PFSK-1 (cell line): ENCODE measurements at regions not wholly inside any gene's neighbourhood (a gene's known extent, or its start where the extent isn't known, plus 50 kb on each side); places are given as distances from the start of the nearest gene placed in this dataset.

Experiments used
- FOXP2 ChIP-seq: optimal IDR thresholded peaks from 2 replicates; pipeline ENCODE3; 2011; ENCODE audit warnings: borderline replicate concordance, control low read depth, inconsistent platforms; ENCODE audit not compliant: insufficient read depth; ENCODE audit errors: extremely low read length, extremely low read depth
- POLR2AphosphoS5 ChIP-seq: IDR thresholded peaks from 2 replicates; pipeline ENCODE4 v1.6.1; 2012; ENCODE audit warnings: low read depth, mild to moderate bottlenecking, control low read depth, low read length, moderate library complexity
- REST ChIP-seq, 2 experiments: IDR thresholded peaks; 2 replicates each; pipeline versions ENCODE4 v1.6.1 to v1.8.0; 2011 to 2012; ENCODE audit warnings: low read depth in 2 of 2, low read length in 2 of 2, control low read depth in 1 of 2, inconsistent platforms in 1 of 2, mild to moderate bottlenecking in 1 of 2, moderate library complexity in 1 of 2; ENCODE audit not compliant: insufficient read depth in 1 of 2
- SIN3A ChIP-seq: IDR thresholded peaks from 2 replicates; pipeline ENCODE4 v1.6.1; 2012; ENCODE audit warnings: mild to moderate bottlenecking, low read length, moderate library complexity, borderline replicate concordance; ENCODE audit not compliant: insufficient read depth
- TAF1 ChIP-seq: IDR thresholded peaks from 2 replicates; pipeline ENCODE4 v1.6.1; 2012; ENCODE audit warnings: low read length, control low read depth, borderline replicate concordance; ENCODE audit not compliant: insufficient read depth

- TF ChIP-seq POLR2AphosphoS5 (no peak), REST (IDR thresholded peaks at IDR 0.05; ENCODE audit: insufficient read depth in 1 of 2, low read depth in 2 of 2, low read length in 2 of 2) (no peak), FOXP2 (no peak), SIN3A (no peak), TAF1 (no peak)
Observed at GRCh38 chr6:140027219-140027618, 652.8 kb upstream of the CITED2 start.
